Stimulated activated naive CD8-positive, alpha-beta T cell treated with anti-CD3 and anti-CD28 coated beads, Interleukin-15, amount 100 ng/mL, for 72 hours (primary cell): ENCODE measurements at regions not wholly inside any gene's neighbourhood (a gene's known extent, or its start where the extent isn't known, plus 50 kb on each side); places are given as distances from the start of the nearest gene placed in this dataset.
A peak's percentile ranks its signal among the peaks of the same experiment; 100 is the strongest.
"Not testable (repeated sequence)": the region's sequence is repeated elsewhere in the genome, so short reads cannot be mapped to it uniquely, and the experiment has no call there.

Experiments used
- ATAC-seq: fragments of 150-1000 bp; cut with Tn5 transposase; 2 replicates; pipeline ENCODE4 v1.10.0; 2021; ENCODE audit warnings: mild to moderate bottlenecking, moderate library complexity
- DNase-seq, 2 donors: peaks; one replicate each; pipeline ENCODE4 v3.0.0; 2021 to 2022
- H3K27ac Mint-ChIP-seq, 2 donors: one replicate each; pipeline ENCODE4 v1.8.0; 2022; ENCODE audit warnings: mild to moderate bottlenecking in 2 of 2, mixed read lengths in 2 of 2, moderate library complexity in 2 of 2
- H3K27me3 Mint-ChIP-seq: one replicate; pipeline ENCODE4 v1.8.0; 2022; ENCODE audit warnings: mixed read lengths
- H3K4me1 Mint-ChIP-seq: one replicate; pipeline ENCODE4 v1.8.0; 2022; ENCODE audit warnings: mild to moderate bottlenecking, mixed read lengths
- H3K4me3 Mint-ChIP-seq, 2 donors: one replicate each; pipeline ENCODE4 v1.8.0; 2022; ENCODE audit warnings: mild to moderate bottlenecking in 2 of 2, mixed read lengths in 2 of 2, moderate library complexity in 1 of 2
- H3K9me3 Mint-ChIP-seq, 2 donors: one replicate each; pipeline ENCODE4 v1.8.0; 2022; ENCODE audit warnings: mixed read lengths in 2 of 2

DNA sequence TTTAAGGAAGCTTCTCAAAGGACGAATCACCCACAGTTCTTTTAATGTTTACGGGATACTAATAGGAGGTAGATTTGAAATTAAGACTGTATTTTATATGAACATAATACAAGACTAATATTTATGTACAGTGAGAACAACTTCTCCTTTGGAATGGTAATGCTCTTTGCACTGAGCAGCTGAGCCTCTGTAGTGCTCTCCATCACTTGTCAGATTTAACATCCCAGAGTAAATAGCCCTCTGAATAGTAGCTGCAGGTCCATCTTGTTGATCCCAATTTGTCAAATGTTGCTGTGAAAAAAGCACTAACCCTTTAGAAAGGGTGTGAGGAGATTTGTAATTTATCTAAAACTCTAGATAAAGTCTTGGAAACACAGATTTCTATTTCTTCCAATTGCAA, 351.4 kb upstream of the KCNMB2 start:
- DNase-seq, result no peak
- H3K4me3 Mint-ChIP-seq, result no peak overlapping the region
- ATAC-seq, result no peak
- H3K27me3 Mint-ChIP-seq, result no peaks in the 10 kb centered on the region
- peaks cover 0 to 6% of the 10 kb centered on the region in 2 donors for H3K9me3 Mint-ChIP-seq
- H3K4me1 Mint-ChIP-seq, result no peaks in the 10 kb centered on the region
- no peak overlapping the region for H3K27ac Mint-ChIP-seq

DNA sequence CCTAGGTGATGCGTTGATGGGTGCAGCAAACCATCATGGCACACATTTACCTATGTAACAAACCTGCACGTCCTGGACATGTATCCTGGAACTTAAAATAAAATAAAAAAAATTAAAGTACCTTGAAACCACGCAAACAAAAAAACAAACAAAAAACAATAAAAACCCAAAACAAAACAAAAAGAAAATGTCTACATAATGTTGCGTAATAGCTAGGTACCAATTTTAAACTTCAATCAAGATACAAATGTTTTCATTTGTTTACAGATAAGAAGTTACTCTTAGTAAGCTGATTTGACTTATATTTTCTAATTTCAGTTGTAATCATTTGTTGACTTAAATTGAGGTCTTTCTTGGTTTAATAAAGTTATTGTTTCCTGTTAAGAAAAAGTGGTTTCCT, 349.6 kb upstream of the KCNMB2 start:
- no peaks in the 10 kb centered on the region for H3K4me1 Mint-ChIP-seq
- DNase-seq (no peak), ATAC-seq (no peak)
- no peak overlapping the region for H3K27ac Mint-ChIP-seq
- no peaks in the 10 kb centered on the region for H3K27me3 Mint-ChIP-seq
- H3K4me3 Mint-ChIP-seq, result no peak overlapping the region
- peaks cover 0 to 6% of the 10 kb centered on the region in 2 donors for H3K9me3 Mint-ChIP-seq

DNA sequence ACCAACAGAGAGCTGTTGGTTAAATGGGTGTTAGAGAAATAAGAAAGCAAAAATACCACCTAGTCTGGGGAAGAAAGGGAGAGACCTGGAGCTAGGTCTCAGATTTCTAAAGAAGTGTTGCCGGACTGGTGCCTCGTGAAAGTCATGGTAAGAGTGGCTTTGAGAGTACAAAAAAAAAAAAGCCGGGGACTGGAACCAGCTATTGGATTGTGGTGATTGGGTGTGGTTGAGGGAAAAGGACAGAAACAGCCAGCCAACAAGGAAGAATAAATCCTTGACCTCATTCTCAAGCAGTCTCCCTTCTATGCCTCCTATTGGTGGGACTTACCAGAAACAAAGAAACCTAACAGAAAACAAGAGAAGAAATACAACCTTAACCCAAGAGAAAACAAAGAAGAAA, 346.4 kb upstream of the KCNMB2 start:
- Mint-ChIP-seq H3K9me3 (peaks cover 0 to 6% of the 10 kb centered on the region in 2 donors), H3K4me1 (peaks cover 6% of the 10 kb centered on the region), H3K4me3 (no peak overlapping the region), H3K27ac (no peak overlapping the region), H3K27me3 (no peaks in the 10 kb centered on the region)
- DNase-seq (no peak), ATAC-seq (no peak)

DNA sequence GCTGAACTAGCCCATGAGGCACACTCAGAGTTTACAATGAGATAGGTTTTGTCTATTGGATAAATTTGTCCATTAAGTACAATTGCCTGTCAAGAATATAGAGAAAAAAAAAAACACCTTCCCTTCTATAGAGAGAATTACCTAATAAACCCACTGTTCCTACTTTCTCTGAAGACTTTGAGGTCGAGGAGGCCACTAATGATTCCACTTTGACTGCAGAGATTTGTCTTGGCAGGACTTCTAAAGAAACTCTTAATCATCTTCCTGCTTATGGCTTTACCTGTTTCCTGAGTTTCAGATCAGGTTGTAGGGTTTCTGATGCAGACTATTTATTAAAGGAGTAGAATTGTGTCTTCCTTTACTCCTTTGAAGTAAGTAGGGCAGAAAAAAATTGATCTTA, 342.4 kb upstream of the KCNMB2 start:
- Mint-ChIP-seq H3K27me3 (no peaks in the 10 kb centered on the region), H3K4me3 (no peak overlapping the region), H3K9me3 (no peaks in the 10 kb centered on the region), H3K4me1 (peaks cover 6% of the 10 kb centered on the region), H3K27ac (no peak overlapping the region)
- no peak for DNase-seq
- no peak for ATAC-seq

DNA sequence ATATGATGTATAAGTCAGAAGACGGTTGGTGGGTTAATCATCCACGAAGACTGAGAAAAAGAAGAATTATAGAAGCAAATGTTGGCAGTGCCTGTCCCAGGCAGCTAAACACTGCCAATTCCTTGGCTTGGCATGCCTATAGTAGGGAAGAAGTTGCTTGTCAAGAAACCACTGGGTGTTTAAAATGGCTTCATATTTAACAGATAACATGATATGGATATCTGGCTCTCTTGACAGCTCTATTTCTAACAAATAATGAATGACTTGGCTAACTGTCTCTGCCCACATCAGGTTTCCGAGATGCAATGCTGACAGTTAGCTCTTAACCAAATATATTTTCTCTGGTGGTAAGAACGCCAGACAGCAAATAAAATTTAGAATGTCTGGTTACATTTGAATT, 341.7 kb upstream of the KCNMB2 start:
- H3K4me1 Mint-ChIP-seq, result peaks cover 6% of the 10 kb centered on the region
- H3K4me3 Mint-ChIP-seq, result no peak overlapping the region
- no peak for DNase-seq
- H3K9me3 Mint-ChIP-seq, result no peaks in the 10 kb centered on the region
- H3K27me3 Mint-ChIP-seq, result no peaks in the 10 kb centered on the region
- no peak overlapping the region for H3K27ac Mint-ChIP-seq
- ATAC-seq, result no peak

DNA sequence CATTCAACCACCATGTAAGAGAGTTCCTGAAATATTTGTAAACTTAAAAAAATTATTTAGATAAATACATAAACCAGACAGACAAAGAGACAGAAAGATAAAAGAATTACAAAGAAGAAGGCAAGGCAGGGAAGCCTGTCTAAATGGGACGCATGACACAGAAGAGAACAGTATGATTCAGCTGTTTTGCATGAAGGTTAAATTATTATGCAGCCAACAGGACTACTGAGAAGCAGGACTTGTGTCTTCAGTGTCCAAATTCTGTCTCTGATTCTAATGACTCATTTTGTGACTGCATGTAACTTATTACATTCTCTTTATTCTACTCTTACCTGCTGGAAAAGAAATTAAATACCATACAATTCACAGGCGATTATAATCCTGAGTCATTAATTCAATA, 340.4 kb upstream of the KCNMB2 start:
- Mint-ChIP-seq H3K27ac (no peak overlapping the region), H3K4me1 (peaks cover 6% of the 10 kb centered on the region), H3K9me3 (no peaks in the 10 kb centered on the region), H3K27me3 (no peaks in the 10 kb centered on the region), H3K4me3 (no peak overlapping the region)
- ATAC-seq, result no peak
- DNase-seq, result no peak

DNA sequence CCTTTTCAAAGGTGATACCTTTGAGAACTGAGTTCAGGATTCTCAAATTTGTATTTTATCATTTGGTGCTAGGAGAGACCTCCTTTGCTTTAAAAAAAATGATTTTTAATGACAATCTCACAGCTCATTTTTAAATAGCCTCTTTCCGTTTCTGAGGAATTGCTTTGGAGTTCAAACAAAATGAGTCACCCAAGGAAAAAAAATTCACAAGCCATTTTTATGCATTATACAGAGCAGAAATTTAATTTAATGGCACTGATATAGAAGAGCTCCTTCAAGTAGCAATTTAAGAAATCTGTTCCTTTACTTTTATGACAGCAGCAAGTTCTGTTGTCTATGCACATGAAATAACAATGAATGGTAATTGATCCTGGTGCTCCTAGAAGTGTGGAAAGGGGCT, 337.9 kb upstream of the KCNMB2 start:
- no peaks in the 10 kb centered on the region for H3K9me3 Mint-ChIP-seq
- no peaks in the 10 kb centered on the region for H3K27me3 Mint-ChIP-seq
- H3K27ac Mint-ChIP-seq, result peak overlapping the region in 1 of 2 donors; percentile 22
- H3K4me1 Mint-ChIP-seq, result peaks cover 6% of the 10 kb centered on the region
- ATAC-seq (no peak), DNase-seq (no peak)
- no peak overlapping the region for H3K4me3 Mint-ChIP-seq

DNA sequence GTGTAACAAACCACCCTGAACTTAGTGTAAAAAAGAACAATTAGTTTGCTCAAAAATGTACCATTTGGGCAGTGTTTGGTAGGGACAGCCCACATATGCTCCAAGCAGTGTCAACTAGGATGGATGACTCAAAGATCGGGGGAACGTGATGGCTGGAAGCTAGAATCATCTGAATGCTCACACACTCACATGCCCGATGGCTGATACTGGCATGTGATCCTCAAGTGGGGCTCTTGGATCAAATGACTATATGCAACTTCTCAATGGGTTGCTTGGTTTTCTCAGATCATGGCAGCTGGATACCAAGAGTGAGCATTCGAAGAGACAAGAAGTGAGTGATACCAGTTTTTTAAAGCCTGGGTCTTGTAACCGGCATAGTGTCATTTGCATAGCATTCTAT, 335.9 kb upstream of the KCNMB2 start:
- ATAC-seq, result no peak
- Mint-ChIP-seq H3K4me3 (no peak overlapping the region), H3K9me3 (no peaks in the 10 kb centered on the region), H3K4me1 (no peaks in the 10 kb centered on the region), H3K27me3 (no peaks in the 10 kb centered on the region), H3K27ac (no peak overlapping the region)
- no peak for DNase-seq

DNA sequence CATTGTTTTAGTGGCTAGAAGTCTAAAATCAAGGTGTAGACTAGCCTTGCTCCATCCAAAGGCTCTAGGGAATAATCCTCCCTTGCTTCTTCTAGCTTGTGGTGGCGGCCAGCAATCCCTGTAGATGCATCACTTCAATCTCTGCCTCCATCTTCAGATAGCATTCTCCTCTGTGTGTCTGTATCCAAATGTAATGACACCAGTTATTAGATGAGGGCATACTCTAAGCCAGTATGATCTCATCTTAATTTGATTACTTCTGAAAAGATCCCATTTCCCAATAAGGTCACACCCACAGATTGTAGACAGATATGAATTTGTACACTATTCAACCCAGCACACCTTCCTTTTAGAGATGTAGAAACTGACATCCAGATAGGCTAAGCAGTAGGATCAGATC, 334.5 kb upstream of the KCNMB2 start:
- Mint-ChIP-seq H3K4me3 (no peak overlapping the region), H3K9me3 (no peaks in the 10 kb centered on the region)

DNA sequence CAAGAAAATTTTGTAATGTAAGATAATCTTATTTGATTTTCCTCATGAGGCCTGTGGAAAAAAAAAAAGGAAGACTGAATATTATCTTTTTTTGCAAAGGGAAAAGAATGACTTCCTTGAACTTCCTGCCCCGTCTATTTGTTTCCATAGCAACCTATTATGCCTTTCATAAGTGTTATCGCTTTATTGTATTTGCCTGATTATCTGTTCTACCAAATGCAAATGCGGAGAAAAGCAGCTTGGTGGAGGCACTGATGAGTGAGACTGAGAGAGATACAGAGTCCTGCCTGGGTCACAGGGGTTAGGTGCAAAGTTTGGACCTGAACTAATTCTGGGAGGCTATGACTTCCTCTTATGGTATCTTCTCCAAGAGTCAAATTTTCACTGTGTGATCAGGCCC, 334.0 kb upstream of the KCNMB2 start:
- DNase-seq, result no peak
- Mint-ChIP-seq H3K9me3 (no peaks in the 10 kb centered on the region), H3K4me1 (no peaks in the 10 kb centered on the region), H3K27ac (no peak overlapping the region), H3K27me3 (no peaks in the 10 kb centered on the region), H3K4me3 (no peak overlapping the region)
- ATAC-seq, result no peak

More for the DNA sequence above, 334.5 kb upstream of the KCNMB2 start:
- Mint-ChIP-seq H3K27me3 (no peaks in the 10 kb centered on the region), H3K4me1 (no peaks in the 10 kb centered on the region), H3K27ac (no peak overlapping the region)
- DNase-seq (no peak), ATAC-seq (no peak)

DNA sequence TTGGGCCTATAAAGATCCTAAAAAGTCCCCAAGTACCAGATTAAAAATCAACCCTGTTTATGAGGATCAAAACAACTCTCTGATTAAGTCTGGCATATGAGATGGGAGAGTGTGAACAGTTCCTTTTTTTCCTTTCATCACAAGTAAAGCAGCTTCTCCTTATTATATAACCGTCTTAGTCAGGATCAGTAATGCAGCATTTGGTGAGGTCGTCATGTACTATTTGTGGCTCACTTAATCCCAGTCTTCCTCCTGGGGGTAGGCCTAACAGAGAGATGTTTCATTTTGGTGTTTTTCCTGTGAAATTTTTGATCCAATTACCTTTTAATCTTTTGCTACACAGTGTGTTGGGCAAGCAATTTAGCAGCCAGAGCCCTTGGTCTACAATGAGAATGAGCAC, 333.1 kb upstream of the KCNMB2 start:
- DNase-seq (no peak), ATAC-seq (no peak)
- Mint-ChIP-seq H3K4me1 (no peaks in the 10 kb centered on the region), H3K27me3 (no peaks in the 10 kb centered on the region), H3K9me3 (no peaks in the 10 kb centered on the region), H3K4me3 (no peak overlapping the region), H3K27ac (no peak overlapping the region)

DNA sequence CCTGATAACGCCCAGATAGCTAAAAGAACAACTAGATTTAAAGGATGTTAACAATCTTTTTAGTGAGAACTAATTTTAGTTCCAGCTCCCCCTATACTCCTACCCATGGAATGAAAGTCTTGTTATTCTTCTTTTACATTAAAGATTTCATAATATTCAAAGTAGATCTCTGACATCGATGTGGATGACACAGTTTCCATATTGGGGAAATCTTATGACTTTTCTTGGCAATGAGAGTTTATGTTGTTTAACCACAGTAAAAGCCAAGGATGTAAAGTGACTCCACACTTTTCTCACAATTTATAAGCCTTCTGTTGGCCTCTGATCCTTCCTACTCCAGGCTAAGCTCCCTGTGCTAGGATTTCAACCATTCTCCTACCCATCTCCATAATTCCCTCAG, 332.6 kb upstream of the KCNMB2 start:
- no peak overlapping the region for H3K4me3 Mint-ChIP-seq
- no peak overlapping the region for H3K27ac Mint-ChIP-seq
- no peaks in the 10 kb centered on the region for H3K9me3 Mint-ChIP-seq
- ATAC-seq, result no peak
- H3K27me3 Mint-ChIP-seq, result no peaks in the 10 kb centered on the region
- H3K4me1 Mint-ChIP-seq, result no peaks in the 10 kb centered on the region
- DNase-seq, result no peak

DNA sequence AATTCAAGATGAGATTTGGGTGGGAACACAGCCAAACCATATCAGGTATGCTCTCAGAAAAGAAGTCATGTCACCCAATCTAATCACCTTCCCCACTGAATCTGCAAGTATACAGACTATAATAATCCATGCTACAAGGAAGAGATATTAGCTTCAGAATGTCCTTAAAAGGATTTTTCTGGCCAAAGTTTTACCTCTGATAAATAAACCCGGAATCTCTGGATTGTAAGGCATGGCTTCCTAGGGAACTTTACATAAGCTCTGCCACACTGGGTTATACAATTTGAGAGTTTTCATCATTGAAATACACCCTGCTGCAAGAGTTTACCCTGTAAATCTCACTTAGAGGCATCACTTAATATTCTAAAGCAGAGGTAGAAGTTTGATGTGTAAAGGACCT, 330.5 kb upstream of the KCNMB2 start:
- ATAC-seq, result no peak
- Mint-ChIP-seq H3K4me3 (no peak overlapping the region), H3K27ac (no peak overlapping the region), H3K4me1 (no peaks in the 10 kb centered on the region), H3K9me3 (no peaks in the 10 kb centered on the region), H3K27me3 (no peaks in the 10 kb centered on the region)
- no peak for DNase-seq

DNA sequence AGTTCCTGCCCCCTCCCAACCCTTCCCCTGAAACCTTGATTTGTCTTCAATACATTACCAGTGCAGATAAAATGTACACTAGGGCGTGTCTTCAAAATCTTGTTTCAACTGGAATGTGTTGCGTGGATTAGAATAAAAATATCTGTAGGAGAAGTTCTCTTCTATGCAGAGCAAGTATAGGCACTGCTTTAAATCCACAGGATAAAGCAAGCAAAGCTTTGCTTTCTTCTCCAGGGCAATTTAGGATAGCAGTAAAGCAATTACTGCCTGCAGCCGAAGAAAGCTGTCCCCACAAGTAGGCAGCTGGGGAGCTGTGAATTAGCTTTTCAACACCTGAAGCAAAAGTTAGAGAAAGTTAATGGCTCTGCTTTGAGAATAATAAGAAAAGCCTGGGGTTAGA, 329.7 kb upstream of the KCNMB2 start:
- ATAC-seq (no peak), DNase-seq (no peak)
- no peaks in the 10 kb centered on the region for H3K4me1 Mint-ChIP-seq
- H3K27ac Mint-ChIP-seq, result no peak overlapping the region
- no peaks in the 10 kb centered on the region for H3K27me3 Mint-ChIP-seq
- no peaks in the 10 kb centered on the region for H3K9me3 Mint-ChIP-seq
- H3K4me3 Mint-ChIP-seq, result no peak overlapping the region

DNA sequence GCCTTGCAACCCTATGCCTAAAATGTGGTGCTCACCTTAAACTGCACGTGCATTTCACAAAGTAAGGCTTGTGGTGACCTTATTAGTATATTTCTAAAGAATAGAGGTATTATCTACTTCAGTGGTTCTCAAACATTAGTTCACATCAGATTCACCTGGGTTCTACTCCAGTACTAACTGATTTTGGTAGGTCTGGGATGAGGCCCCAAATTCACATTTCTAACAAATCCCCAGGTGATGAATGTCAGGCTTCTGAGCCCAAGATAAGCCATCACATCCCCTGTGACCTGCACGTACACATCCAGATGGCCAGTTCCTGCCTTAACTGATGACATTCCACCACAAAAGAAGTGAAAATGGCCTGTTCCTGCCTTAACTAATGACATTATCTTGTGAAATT, 329.1 kb upstream of the KCNMB2 start:
- not testable (repeated sequence) for H3K4me3 Mint-ChIP-seq, H3K27ac Mint-ChIP-seq, H3K4me1 Mint-ChIP-seq, H3K9me3 Mint-ChIP-seq, DNase-seq, H3K27me3 Mint-ChIP-seq, ATAC-seq

DNA sequence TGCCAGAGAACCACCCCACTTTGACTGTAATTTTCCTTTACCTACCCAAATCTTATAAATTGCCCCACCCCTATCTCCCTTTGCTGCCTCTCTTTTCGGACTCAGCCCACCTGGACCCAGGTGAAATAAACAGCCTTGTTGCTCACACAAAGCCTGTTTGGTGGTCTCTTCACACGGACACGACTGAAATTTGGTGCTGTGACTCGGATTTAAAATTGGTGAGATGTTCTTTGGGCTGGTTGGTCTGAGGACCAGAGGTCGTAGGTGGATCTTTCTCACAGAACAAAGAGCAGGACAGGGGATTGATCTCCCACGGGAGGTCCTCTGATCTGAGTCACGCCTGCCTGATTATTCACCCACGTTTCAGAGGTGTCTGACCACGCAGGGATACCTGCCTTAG, 328.6 kb upstream of the KCNMB2 start:
- H3K27me3 Mint-ChIP-seq, H3K4me3 Mint-ChIP-seq, H3K4me1 Mint-ChIP-seq, H3K9me3 Mint-ChIP-seq, H3K27ac Mint-ChIP-seq, ATAC-seq, DNase-seq: not testable (repeated sequence)

DNA sequence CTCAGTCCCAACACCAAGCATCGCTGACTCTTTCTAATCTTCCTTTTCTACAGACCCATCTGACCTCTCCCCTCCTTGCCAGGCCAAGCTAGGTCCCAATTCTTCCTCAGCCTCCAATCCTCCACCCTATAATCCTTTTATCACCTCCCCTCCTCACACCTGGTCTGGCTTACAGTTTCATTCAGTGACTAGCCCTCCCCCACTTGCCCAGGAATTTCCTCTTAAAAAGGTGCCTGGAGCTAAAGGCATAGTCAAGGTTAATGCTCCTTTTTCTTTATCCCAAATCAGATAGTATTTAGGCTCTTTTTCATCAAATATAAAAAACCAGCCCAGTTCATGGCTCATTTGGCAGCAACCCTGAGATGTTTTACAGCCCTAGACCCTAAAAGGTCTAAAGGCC, 327.1 kb upstream of the KCNMB2 start:
- not testable (repeated sequence) for ATAC-seq, H3K4me3 Mint-ChIP-seq, H3K4me1 Mint-ChIP-seq, H3K27me3 Mint-ChIP-seq, H3K9me3 Mint-ChIP-seq, DNase-seq
- peak overlapping the region in 1 of 2 donors; percentile 14 for H3K27ac Mint-ChIP-seq

DNA sequence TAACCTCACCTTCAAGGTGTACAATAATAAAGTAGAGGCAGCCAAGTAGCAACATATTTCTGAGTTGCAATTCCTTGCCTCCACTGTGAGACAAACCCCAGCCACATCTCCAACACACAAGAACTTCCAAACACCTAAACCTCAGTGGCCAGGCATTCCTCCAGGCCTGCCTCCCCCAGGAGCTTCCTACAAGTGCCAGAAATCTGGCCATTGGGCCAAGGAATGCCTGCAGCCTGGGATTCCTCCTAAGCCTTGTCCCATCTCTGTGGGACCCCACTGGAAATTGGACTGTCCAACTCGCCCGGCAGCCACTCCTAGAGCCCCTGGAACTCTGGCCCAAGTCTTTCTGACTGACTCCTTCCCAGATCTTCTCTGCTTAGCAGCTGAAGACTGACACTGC, 326.6 kb upstream of the KCNMB2 start:
- DNase-seq, H3K4me1 Mint-ChIP-seq, H3K9me3 Mint-ChIP-seq, H3K27me3 Mint-ChIP-seq, H3K4me3 Mint-ChIP-seq, H3K27ac Mint-ChIP-seq, ATAC-seq: not testable (repeated sequence)
